ENCODE measurements at regions not wholly inside any gene's neighbourhood (a gene's known extent, or its start where the extent isn't known, plus 50 kb on each side); places are given as distances from the start of the nearest gene placed in this dataset.

- DNase-seq (ENCODE audit: low read depth) = no peak
Observed at GRCh38 chr20:21033817-21034216, 72.3 kb downstream of the LINC00237 start.

- DNase-seq (ENCODE audit: low read depth) = no peak
Observed at GRCh38 chr20:21031666-21032065, 74.5 kb downstream of the LINC00237 start.

GRCh38 chr20:21029341-21029740 is 76.8 kb downstream of the LINC00237 start:
- DNase-seq (ENCODE audit: low read depth) = no peak

GRCh38 chr20:21028921-21029320 is 77.2 kb downstream of the LINC00237 start:
- DNase-seq (ENCODE audit: low read depth) = no peak

- DNase-seq (ENCODE audit: low read depth) = no peak
Observed at GRCh38 chr20:21028436-21028835, 77.7 kb downstream of the LINC00237 start.

GRCh38 chr20:21027569-21027968 is 78.6 kb downstream of the LINC00237 start:
- no peak for DNase-seq (ENCODE audit: low read depth)

- no peak for DNase-seq (ENCODE audit: low read depth)
Observed at GRCh38 chr20:21026951-21027350, 79.2 kb downstream of the LINC00237 start.

DNA sequence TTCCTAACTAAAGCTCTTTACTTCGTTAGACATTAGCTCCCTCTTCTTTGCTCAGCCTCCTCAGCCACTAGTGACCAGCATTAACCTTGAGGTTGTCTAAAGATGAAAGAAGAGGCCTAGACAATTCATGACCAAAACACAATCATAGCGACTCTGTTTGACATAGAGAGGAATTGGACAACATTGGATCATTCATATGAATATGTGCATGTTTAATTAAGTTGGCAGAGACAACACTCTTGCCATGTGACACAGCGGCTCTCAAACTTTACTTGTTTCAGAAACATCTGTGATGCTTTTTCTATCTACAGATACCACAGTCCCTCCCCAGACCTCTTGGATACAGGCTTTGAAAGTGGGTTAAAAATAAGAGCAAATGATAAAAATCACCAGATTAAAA is 81.7 kb downstream of the LINC00237 start:
- no peak for DNase-seq (ENCODE audit: low read depth)

DNA sequence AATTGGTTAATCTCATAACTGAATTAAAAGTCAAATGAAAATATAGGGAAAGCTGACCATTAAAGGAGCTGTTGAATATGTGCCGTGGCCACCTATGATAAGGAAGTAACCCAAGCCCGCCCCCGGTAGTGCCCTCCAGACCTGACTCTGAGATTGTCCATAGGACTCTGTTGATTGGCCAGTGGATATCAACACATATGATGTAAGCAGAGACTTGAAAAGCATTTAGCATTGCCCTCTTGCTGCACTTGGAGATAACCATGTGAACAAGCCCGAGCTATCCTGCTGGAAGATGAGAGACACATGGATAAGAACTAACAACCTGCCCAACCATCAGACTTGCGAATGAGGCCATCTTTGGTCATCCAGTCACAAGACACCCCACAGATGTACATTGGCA is 83.2 kb downstream of the LINC00237 start:
- no peak for DNase-seq (ENCODE audit: low read depth)

DNA sequence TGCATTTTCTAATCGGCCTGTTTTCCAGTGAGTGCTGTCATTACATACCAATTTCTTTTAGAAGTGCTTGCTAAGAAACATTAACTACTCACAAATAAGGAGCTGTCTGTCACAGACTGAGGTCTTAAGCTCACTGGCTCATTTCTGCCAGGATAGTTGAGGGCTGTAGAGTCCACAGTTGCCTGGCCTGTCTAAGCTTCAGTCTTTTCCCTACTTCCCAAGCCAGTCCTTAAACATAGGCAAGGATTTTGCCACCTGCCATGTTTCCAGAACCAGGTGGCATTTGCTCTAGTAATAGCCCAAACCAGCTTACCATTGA is 84.7 kb downstream of the LINC00237 start:
- no peak for DNase-seq (ENCODE audit: low read depth)

DNA sequence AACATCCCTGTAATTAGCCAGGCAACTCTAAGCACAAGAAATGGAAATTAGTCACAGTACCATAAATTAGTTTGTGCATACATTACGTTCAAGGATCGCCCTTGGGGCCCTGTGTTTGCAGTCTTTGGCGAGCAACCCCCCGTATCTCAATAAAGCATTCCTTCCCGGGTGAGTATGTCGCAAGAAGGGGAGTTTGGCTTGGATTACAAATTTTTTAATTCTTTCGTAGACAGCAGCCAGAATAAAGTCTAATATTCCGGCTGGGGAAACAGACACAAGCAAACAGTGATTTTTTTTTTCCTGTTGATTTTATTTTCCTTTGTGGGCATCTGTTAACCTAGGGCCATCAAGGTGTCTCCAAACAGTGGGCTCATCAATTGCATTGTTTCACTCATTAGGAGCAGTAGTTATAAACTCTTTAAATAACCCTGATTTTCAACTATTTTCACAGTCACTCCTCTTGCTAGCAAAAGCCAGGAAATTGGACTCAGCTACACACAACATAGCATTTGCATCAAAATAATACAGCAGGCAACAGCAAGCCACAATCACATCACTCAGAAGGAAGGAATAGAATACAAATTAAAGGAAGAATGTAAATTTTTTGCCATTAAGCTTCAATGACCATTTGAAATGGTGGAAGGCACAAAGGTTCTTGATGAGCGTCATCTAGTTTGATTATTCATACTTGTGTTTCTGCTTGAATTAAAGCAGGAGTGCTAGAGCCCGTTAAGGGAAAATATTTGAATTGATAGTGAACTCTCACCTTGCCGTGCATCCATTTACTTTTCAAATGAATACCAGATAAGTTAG is 85.3 kb downstream of the LINC00237 start:
- no peak for DNase-seq (ENCODE audit: low read depth)

DNA sequence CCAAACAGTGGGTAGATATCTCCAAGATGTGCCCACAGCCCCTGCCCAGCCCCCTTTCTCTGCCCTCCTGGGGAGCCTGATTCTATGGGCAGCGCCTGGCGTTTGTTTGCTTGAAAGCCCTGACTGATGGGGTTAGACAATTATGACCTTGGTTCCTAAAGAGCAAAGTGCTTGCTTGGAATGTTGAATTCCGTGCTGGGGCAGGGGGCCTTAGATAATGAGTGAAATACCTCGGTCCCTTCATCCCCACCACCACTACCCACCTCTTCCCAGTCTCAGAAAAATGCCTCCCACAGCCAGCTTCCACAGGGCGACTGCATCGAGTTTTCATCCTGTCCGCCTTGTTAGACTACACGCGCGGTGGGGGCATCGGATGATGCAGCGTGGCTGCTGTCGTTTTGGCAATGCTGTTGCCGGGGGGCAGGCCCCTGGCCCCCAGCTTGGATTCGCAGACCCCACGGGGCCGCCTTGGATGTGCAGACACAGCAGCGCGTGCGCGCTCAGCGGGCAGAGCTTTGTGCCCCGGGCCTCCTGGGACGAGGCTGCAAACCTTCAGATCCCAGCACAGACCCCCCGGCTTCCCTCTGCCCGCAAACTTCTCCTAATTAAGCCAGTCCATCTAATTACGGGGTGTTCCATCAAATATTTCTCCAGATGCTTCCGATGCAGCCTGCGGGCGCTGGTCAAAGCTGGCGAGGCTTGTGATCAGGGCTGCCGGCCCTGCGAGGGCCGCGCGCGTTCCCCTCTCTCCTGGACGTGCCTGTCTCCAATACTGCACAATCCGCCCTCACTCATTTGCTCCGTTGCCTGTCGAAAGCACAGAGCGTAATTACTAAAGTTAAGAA is 86.1 kb downstream of the LINC00237 start:
- no peak for DNase-seq (ENCODE audit: low read depth)

DNA sequence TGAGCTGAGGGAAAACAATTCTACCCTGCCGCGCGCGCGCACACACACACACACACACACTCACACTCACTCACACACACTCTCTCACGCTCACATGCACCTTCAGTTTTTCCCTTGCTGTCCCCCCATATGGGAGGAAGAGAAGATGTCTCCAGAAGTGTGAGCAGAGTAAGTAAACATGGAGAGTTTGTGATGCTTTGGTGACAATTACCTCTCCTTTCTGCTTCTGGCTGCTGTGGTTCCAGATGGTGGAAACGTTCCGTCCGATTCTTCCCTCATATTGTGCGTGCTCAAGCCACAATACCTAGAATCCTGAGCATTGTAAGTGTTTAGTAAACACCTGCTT is 86.7 kb downstream of the LINC00237 start:
- no peak for DNase-seq (ENCODE audit: low read depth)

- DNase-seq (ENCODE audit: low read depth) = no peak
Observed at GRCh38 chr20:21018576-21018975, 87.6 kb downstream of the LINC00237 start.

DNA sequence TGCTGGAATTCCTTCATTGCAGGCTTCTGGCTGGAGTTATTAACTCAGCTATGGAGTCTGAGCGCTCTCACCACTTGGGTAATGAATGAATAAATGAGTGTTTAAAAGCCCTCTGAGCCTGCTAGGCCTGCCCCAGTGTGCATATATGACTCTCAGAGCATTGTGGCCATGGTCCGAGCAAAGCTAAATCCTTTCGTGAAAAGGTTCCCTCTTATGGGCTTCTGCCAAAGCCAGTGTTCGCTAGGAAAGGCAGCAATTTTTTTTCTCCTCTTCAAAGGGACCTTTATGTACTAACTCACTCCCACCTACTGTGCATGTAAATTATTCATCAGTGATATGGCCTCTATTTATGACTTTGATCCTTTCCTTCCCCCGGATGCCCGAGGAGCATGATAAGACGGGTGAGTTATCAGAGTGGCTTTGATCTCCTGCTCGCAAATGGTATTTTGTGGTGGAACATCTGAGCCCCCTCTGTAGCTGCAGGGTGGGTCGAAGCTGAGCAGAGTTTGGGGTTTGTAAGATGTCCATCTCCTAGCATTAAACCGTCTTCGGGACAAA is 88.6 kb downstream of the LINC00237 start:
- no peak for DNase-seq (ENCODE audit: low read depth)

- DNase-seq (ENCODE audit: low read depth) = no peak
Observed at GRCh38 chr20:21016751-21017150, 89.4 kb downstream of the LINC00237 start.

DNA sequence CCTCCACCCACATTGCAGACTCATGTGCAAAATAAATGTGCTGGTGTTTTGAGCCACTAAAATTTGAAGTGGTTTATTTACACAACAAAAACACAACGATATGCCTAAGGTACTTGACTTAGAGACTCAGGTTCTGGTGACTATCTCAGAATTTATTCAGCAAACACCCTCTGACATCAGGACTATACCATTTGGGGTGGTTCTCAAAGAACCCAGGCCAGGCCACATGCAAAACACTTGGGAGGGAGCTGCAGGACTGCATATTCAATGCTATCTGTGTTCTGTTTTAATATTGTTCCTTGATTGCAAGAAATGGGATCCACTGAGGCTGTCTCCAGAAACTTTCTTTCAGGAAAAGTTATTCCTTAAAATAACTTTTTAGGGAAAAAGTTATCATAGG is 91.6 kb downstream of the LINC00237 start:
- no peak for DNase-seq (ENCODE audit: low read depth)

DNA sequence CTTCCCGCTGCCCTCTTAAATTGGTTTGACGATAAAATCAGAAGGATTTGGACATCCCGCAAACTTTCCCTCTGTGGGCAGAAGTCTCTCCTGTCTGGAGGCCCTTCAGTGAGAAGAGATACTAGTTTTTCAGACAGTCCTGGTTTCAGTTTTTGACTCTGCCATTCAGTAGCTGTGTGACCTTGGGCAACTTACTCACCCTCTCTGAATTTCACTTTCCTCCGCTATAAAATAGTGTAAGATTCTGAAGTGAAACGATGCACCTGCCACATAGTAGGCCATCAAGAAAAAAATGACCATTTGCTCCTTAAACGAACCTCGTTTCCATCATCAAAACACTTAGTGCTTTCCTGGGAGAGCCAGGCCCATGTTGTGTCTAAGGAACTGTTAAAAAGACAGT is 97.2 kb downstream of the LINC00237 start:
- no peak for DNase-seq (ENCODE audit: low read depth)

DNA sequence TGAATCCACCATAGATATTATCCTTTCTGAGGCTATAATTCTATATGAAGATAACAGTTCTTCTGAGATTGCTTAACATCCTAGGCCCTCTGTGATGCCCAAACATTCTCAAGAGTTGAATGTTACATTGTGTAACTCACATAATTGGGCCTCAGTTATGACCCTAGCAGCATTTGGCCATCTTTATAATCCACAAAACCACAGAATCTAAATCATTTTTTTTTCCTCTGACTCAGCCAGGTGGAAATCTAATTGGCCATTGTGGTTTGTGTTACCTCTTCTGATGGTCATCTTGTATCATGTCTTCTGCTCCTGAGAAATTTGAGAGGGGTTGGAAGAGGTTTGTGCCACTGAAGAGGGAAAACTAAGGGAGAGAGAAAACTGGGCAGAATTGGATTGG is 99.5 kb downstream of the LINC00237 start:
- DNase-seq (ENCODE audit: low read depth) = no peak

DNA sequence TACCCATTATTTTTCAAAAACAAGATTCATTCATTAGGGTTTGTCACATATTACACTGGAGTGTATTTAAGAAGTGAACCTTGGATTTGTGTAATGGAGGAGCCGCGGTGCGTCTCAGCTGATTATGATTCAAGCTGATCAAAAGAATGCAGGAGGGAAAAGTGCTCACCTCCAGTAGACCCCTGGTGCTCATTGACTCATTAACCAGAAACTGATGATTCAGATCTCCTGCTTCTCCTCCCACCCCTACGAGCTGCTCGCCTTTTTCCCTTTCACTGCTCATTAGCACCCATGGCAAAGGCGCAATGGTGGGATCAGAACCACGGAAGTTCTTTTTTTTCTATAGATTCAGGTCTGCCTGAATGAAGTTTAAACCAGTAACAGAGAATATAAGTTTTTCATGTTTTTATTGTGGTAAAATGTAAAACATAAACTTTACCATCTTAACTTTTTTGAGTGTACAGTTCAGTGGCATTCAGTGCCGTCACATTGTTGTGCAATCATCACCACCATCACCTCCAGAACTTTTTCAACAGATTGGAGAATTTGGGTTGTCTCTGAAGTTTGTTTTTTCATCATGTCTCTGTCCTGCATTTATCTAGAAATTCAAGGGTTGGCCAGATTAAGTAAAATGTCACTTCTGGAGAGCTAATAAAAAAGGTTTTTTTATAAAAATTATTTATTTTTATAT is 101.6 kb downstream of the LINC00237 start:
- DNase-seq (ENCODE audit: low read depth) = no peak

DNA sequence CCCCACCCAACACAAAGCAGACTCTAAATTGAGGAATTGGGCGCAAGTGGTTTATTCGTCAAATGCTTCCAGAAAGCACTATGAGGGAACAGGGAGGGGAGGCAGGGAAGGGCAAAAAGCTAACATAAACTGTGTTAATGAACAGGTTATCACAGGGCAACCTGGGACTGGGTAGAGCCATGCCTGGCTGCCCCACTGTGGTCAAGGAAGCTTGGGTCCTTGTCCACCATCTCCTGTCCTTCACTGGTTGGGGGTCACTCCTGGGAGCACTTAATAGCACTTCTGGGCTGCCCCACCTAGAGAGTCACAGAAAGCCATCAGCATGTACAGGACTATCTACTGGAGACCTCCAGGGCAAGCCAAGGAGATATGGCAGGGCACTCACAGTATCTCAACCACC is 102.3 kb downstream of the LINC00237 start:
- DNase-seq (ENCODE audit: low read depth) = no peak

GRCh38 chr20:21002486-21002885 is 103.7 kb downstream of the LINC00237 start:
- no peak for DNase-seq (ENCODE audit: low read depth)

DNA sequence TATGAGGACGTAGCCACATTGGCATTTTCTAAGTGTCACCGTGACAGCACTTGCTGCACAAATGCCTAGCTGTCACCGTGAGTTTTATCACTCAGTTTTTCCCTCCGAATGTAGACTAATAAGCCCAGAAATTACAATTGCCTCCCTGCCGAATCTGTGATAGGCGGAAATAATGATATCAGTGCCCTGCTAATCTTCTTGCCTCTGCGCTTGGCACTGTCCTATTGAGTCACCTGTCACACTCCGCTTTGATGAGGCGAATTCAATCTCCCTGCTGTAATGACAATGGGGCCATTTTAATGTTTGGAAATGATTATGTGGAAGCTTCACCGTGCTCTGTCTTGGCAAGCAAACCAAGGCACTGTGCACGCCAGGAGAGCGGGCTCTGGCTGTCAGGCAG is 112.8 kb downstream of the LINC00237 start:
- DNase-seq (ENCODE audit: low read depth) = no peak
